NCI-H146 treated with DMSO at 0.1 percent for 48 hours (cell line): ENCODE measurements at regions not wholly inside any gene's neighbourhood (a gene's known extent, or its start where the extent isn't known, plus 50 kb on each side); places are given as distances from the start of the nearest gene placed in this dataset.

Experiments used
- DNase-seq: peaks from one replicate; lab custom pipeline; 2025; ENCODE audit not compliant: unreplicated experiment; lab: John Stamatoyannopoulos, UW

- DNase-seq = no peak
These were observed 260.7 kb downstream of the POLR1F start for GRCh38 chr7:19448091-19448490.

GRCh38 chr7:19442016-19442785 is 266.6 kb downstream of the POLR1F start:
- peak; percentile 29 for DNase-seq

GRCh38 chr7:19439517-19439916 is 269.3 kb downstream of the POLR1F start:
- no peak for DNase-seq

DNA sequence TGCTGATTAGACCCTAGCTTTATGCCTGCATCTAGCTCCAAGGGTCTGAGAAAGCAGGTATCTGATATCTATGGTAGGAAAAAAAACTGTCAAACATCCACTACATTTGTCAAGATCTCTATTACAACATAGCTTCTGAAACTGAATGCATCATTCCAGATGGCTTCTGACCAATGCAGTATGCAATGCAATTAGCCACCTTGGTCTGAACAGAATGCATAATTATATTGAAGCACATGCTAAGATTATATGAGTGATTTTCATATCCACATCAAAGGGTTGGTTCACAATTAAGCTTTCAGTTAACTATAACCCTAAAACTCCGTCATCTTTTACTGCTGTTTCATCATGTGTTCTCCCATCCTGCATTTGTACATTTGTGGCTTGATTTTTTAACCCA is 271.4 kb downstream of the POLR1F start:
- DNase-seq = no peak

GRCh38 chr7:19427944-19428343 is 280.9 kb downstream of the POLR1F start:
- DNase-seq = no peak

DNA sequence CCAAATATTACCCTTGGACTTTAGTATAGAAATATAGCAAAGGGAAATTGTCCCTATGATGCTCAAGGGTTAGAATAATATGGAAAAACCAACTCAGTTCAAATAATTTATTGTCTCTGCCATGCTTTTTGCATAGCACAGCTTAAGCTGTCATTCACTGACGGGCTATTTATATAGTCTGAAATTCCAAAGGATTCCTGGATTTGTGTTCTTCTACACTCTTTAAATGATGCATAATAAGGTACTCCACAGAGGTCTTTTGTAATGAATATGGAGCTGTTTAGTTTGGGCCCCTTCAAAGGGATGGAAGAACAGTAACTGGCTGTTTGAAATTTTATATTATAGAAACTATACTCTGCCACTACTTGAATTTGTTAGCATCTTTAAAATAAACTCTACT is 276.6 kb upstream of the FERD3L start:
- no peak for DNase-seq

DNA sequence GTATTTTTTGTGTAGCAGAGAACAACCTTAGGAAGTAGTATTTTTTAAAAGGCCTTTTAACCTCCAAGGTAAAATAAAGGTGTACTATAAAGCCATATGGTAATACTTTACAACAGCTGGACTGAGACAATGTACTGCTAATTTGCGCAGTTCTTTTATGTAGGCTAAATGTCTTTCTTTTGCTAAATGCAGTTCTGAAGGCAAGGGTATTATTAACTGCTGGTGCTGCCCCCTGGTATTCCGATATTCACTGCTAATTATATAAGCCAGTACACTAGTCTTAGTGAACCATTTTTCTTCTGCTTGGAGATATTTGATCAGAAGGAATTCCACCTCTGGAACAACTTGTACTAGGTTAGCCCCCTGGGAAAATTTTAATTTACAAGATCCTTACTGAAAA is 272.0 kb upstream of the FERD3L start:
- DNase-seq = no peak

DNA sequence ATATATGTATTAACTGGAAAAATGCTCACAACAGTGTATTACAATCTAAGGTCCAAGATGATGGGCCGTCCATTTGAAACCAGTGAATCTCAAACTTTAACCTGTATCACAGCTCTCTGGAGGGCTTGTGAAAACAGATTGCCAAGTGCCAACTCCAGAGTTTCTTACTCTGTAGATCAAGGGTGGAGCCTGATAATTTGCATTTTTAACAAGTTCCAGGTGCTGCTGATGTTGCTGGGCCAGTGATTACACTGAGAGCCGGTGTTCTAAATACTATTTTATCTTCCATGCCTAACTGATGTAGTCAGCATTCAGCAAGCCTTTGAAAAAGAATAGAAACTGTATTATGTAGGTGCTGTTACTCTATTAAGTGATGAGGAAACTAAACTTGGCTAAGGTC is 269.9 kb upstream of the FERD3L start:
- no peak for DNase-seq

- DNase-seq = peak; percentile 65
These were observed 268.3 kb upstream of the FERD3L start for GRCh38 chr7:19413443-19413965.

DNA sequence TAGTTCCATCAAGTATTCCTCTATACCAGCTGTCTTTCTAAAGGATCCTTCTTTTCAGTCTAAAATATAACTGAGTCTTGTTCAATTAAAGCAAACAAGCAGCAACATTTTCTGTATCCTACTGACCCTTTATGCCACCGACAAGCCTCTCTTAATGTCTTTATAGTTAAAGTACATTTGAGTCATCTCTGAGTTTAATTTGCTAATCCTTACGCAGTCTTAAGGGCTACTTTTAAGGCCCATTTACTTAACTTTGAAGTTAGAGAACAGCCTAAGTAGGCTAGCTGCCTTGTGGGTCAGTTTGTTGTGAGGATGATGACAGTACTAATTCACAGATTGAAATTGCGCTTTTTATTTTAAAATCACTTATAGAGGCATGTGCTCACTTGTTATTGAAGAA is 265.5 kb upstream of the FERD3L start:
- DNase-seq = no peak

- no peak for DNase-seq
These were observed 264.9 kb upstream of the FERD3L start for GRCh38 chr7:19410106-19410505.

GRCh38 chr7:19408706-19409220 is 263.5 kb upstream of the FERD3L start:
- DNase-seq = no peak

GRCh38 chr7:19407270-19407669 is 262.0 kb upstream of the FERD3L start:
- no peak for DNase-seq

DNA sequence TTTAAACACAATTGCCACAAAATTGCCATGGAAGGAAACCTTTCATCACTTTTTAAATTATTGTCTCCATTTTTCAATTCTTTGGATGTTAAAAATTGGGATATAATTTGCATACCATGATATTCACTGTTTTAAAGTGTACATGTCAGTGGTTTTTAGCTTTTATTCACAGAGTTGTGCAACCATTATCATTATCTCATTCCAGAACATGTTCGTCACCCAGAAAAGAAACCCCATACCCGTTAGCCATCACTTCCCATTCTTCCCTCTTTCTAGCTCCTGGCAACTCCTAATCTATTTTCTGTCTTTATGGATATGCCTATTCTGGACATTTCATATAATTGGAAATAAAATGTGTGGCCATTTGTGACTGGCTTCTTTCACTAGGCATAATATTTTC is 260.3 kb upstream of the FERD3L start:
- no peak for DNase-seq

- DNase-seq = no peak
These were observed 259.7 kb upstream of the FERD3L start for GRCh38 chr7:19404912-19405329.

GRCh38 chr7:19403691-19404090 is 258.5 kb upstream of the FERD3L start:
- no peak for DNase-seq

- no peak for DNase-seq
These were observed 256.2 kb upstream of the FERD3L start for GRCh38 chr7:19401461-19401860.

DNA sequence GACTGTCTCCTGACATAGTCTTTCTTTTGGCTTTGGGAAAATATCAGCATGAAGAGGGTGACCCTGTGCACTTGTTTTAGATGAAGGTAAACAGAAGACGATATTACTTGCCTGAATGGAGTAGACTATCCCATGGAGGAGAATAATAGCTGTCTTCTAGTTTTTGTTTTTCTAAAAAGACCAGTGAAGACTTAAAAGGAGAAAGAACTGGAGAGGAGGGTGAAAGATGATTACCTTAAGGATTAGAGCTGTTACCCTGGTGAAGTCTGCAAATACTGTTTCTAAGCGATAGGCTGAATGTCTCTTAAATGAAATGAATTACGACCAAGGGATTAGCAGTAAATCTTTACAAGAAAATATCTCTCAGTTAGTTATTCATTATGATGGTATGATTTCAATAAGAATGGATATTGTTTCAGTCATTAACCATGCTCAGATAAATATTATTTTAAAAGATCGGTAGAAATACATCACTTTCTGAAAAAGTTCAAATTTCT is 255.6 kb upstream of the FERD3L start:
- no peak for DNase-seq

- no peak for DNase-seq
These were observed 252.7 kb upstream of the FERD3L start for GRCh38 chr7:19397911-19398310.

- no peak for DNase-seq
These were observed 247.0 kb upstream of the FERD3L start for GRCh38 chr7:19392246-19392645.

GRCh38 chr7:19390795-19391194 is 245.6 kb upstream of the FERD3L start:
- DNase-seq = peak; percentile 44

DNA sequence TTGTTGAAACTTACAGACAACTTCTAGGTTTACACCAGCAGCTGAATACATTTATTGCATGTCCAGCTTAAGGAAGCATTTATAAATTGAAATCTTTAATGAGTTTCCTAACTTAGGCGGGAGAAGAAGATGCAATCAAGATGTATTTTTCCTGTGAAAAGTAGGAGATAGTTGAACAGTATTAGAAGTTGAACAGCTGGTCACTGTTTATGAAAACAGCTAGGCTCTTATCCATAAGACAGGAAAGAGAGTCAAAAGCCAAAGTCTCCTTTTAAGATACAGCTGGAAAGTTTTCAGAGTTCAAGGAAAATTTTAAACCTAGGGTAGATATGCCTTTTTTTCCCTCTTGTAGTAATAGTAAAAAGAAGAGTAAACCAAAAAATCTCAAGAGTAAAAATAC is 236.1 kb upstream of the FERD3L start:
- DNase-seq = no peak

DNA sequence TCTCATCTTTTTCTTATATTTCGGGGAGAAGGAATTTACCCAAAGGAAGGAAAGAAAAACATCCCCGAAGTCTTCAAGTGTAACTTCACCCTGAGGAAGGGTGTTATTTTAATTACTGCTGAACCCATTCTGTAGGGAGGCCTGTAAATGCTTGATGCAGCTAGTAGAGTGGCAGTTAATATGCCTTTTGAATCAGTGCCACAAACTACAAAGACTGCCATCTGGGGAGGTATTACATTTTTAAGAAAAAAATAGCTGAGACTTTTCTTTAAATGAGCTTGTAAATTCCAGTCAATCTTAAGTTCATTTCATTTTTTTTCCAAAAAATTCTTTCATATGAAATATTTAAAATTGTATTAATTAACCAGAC is 233.1 kb upstream of the FERD3L start:
- DNase-seq = peak; percentile 29
